HG02588 (cell line): ENCODE measurements at regions not wholly inside any gene's neighbourhood (a gene's known extent, or its start where the extent isn't known, plus 50 kb on each side); places are given as distances from the start of the nearest gene placed in this dataset.
"Not testable (repeated sequence)": the region's sequence is repeated elsewhere in the genome, so short reads cannot be mapped to it uniquely, and the experiment has no call there.

Source experiments
- ATAC-seq: cut with Tn5 transposase; IDR thresholded peaks from one replicate; pipeline ENCODE4 v1.9.1; 2021; ENCODE audit warnings: mild to moderate bottlenecking, moderate library complexity; ENCODE audit not compliant: unreplicated experiment

DNA sequence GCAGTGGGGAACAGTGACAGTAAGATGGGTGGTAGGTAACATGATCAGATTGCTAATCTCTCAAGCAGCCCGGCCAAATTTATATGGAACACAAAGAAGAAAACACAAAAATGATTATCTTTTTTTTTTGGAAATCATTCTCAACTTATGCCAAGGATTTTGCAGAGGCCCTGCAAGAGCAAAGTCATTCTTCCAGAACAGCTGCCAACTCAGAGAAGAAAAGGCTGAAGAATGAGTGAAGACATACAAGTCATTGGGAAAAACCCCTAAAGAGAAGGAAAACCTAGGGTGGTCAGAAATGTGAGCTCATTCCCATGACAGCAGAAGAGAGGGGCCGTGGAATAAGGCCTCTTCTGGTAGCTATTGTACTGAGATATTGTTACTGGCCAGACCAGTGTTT lies 246.7 kb downstream of the SHOX2 start:
- no peak for ATAC-seq

DNA sequence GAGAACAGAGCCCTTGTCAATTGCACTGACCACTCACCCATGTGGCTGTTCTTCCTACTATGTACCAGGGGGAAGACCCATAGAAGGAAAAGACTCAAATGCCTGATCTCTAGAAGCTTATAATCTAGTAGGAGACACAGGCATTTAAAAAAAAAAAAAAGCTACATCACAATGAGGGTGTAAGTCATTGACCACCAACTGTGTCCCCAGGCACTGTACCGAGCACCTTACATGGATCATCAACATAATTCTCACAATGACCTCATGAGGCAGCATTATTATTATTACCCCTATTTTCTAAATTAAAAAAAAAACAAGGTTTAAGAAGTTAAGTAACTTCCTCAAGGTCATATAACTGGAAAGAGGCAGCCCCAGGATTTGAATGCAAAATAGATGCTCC lies 247.4 kb downstream of the SHOX2 start:
- ATAC-seq = no peak

DNA sequence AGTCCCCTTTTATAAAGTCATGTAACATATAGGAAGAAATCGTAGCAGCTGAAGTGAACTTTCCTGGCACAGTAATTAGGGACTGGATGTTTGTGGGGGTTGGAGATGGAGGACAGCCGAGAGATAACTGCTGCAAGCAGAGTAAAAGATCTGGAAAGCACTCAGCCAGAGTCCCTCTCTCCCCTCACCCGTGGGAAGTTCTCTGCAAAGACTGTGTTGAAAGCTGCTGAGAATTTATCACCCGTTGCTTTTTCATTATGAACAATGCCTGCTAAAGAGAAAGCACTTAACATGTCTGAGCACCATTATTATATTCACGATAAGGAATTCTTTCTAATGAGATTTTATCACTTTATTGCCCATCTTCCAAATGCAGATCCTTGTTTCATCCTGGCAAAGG lies 248.8 kb downstream of the SHOX2 start:
- no peak for ATAC-seq

DNA sequence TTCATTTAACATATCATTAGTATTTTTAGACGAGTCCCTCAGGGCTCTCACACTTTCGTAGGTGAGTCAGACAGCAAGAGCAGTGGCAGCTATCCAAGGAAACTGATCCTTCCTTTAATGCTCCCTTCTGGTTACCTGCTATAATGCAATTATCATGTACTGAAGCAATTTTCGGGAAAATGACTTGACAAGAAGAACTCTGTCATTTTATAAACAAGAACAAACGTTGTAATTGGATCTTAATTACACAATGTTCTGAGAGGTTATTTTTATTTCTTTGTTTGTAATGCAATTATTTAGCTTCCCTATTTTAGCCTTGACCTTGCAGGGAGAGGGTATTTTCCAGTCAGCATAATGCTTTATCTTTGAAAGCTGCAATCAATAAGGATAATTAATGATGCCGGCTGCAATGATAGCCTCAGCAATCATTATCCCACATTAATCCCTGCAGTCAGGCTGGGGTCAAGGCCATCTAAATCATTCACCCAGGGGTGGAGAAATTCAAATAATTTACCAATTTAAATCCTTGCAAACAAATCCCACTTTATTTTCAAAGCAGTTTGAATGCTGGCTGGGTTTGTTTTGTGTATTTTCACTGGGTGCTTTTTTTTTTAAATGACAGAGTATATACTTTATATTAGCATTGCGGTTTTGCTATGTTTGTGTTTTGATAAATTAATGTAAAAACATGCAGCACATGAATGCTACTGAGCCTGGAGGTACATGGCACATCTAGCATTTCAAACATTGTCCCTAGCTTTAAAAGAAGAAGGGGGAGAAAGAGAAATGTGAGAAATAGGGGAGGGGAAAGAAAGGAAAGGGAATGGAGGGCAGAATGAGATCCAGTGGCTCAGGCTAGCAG lies 249.9 kb downstream of the SHOX2 start:
- no peak for ATAC-seq

DNA sequence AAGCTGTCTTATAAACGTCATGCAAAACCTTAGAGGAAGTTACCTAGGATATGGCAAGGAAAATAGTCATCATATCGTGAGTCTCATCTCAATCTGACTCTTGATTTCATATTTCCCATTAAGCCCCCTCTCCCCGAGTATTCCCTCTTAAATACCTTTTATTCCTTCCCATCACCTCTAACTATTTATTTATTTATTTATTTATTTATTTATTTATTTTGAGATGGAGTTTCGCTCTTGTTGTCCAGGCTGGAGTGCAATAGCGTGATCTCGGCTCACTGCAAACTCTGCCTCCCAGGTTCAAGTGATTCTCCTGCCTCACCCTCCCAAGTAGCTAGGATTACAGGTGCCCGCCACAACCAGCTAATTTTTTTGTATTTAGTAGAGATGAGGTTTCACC lies 260.4 kb downstream of the SHOX2 start:
- ATAC-seq = not testable (repeated sequence)

DNA sequence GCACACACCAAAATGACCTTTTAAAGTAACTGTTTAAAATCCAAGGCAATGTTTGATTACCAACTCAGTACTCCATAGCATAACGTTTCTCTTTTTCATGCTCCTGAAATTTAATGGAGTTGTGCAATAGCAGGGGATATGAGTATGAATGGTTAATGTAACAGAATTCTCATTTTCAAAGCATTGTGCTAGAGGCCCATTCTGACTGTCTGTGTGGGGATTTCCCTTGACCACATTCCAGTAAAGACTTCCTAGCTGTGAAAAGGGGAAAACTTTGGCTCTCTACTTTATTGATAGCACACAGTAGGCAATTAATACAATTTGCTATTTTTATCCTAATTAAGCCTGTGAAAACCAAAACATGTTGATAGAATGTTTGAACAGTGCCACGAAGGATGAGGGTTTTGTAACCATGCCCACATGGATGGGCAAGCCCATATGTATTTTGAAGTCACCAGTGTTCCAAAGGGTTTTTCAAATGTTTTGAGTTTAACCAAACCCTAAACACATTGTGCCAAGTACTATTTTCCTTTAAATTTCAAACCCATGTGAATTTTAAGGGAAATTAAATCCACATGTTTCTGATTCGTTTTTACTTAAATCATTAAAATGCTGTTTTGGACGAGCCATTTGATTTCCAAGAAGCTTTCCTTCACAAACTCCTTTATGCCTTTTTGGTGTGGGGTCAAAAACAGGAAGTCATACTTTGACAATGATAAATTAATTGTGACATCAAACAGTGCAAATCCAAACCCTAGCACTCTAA lies 261.2 kb downstream of the SHOX2 start:
- ATAC-seq = no peak

DNA sequence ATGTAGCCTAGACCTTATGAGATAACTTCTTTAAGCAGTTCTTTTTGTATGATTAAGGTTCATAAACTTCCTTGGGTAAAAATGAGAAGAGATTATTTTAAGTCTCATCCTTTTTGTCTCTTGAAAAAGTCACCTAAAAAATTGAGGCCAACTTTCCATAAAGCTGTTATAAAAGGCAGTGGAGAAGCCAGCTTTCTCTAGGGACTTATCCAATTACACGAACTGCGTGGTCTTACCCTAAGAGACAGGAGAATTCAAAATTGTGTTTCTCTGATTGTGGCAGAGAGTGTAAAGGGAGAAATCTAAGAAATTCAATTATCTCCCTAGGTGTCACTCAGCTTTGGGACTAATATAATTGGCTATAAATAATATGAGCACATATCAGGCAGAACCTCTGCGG lies 262.0 kb downstream of the SHOX2 start:
- ATAC-seq = no peak

DNA sequence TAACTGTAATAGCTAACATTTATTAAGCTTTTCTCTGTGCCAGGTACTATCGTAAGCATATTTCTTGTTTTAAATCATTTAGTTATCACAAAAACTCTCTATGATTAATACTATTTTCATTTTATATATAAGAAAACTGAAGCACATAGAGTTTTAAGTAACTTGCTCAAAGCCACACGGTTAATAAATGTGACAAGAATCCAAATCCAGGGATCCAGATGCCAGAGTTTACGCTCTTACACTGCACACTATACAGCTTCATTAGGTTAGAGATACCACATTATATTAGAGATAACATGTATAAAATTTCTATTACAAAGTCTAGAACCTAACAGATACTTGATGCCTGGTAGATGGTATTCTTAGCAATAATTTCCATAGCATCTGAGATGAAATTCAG lies 265.2 kb downstream of the SHOX2 start:
- ATAC-seq = no peak

DNA sequence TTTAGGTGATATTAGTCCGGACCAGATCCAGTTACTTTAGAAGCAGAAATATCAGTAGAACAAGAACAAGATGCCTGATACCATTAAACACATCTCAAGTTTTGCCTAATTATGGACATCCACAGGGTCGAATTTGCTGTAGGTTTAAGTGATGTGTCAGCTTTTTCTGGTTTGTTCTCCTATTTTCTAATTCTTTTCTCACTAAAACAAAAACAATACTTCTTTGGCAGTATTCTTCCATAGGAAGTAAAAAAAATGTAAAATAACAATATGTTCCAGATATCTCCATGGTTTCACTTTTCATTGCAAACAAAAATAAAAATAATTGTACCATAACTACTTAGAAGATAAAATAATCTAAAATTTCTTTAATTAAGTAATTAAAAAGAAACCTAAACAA lies 265.7 kb downstream of the SHOX2 start:
- no peak for ATAC-seq

DNA sequence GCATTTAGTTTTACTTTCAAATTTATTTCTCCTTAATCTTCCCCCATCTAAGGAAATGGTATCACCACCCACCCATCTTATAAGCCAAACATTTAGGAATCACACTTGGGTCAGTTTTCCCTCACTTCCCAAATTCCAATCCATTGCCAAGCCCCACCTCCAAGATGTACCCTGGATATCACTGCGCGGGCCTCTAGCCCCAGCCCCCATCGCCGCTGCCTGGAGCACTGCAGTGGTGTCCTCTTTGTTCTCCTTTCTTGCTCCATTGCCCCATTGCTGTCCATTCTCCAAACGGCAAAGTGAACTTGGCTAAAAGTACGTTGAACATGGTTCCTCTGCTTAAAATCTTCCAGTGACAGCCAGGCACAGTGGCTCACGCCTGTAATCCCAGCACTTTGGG lies 267.8 kb downstream of the SHOX2 start:
- no peak for ATAC-seq

DNA sequence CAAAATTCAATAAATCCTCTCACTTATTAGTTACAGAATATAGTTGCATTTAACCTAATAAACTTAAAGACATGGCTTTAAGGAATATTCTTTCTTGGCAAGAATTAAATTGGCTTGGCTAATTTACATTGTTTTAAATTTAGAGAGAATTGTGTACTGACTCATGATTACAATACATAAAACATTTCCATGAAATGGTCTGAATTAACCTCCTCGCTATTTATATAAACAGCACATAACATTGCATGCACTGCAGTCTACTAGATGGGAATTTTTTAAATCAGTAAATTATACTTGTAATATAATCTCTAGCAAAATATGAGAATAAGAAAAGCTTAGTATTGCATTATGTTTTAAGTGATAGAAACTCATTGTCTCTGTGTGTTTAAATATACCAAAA lies 268.9 kb downstream of the SHOX2 start:
- ATAC-seq = no peak

DNA sequence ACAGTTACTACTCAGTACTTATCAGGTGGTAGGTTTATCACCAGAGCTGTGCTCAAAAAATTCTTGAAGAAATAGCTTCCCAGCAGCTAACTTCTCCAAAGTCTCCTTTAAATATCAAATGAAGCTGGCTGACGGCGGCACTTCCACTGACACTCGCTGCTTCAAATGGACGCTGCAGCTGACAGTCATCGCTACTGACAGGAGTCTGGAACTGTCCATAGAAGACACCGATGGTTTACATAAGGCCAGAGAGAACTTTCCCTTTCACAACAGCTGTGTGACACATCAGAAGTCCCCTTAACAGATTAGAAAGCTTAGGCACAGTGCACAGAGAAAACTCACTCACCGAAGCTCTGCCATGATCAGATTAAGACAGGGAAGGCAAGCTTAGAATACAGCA lies 270.2 kb downstream of the SHOX2 start:
- ATAC-seq = no peak

DNA sequence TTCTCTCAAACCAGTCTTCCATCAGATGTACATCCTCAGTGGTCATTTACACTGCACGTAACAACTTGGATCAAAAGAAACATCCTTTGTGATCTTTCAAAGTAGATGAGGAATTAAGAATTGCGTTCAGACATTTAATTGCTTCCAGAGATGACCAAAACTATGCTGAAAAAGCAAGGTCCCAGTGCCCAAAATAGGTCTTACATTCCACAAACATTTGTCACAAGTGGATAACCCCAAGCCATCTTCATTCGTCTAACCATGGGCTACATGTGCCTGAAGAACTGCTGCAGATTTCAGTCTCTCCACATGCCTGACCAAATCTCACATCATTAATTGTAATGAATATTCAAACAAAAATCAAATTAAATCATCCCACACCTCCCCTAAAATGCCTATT lies 273.6 kb downstream of the SHOX2 start:
- ATAC-seq = no peak

DNA sequence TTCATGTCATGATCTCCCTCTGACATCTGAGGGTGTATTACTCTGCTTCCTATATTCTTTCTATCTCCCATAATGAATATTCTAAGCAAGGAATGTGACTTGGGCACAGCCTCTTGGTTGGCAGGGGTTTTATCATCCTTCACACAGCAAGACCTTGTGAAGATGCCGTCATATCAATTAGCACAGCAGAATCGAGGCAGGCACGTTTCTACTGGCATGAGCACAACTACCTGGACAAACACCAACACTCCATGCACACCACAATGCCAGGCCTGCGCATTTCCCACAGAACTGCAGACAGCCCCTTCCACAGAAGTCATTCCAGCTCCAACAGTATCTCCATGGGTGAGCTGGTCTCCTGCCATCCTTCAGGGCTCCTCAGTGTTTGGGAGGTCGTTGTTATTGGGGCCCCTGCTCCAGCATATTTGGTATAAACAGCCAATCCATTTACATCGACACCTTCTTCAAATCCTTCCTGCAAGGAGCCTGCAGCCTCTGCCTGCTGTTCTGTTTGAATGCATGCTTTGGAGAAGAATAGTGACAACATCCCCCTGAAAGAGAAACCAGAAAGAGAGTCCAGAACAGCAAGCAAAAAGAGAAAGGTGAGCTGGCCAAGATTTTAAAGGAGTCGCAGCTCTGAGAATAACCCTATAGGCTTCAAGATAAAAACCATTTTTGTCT lies 275.5 kb downstream of the SHOX2 start:
- ATAC-seq = no peak

DNA sequence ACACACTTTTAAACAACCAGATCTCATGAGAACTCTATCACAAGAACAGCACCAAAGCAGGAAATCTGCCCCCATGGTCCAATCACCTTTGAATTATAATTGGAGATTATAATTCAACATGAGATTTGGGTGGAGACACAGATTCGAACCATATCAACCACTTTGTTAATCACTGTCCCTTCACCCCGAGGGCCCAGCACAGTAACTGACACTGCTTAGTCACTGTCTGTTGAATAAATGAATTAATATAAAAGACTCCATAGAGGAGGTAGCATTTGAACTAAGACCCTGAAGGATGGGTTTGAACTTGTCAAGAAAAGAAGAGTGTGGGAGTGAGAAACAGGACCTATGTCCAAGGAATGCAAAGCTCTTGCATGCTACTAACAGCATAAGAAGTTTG lies 276.4 kb downstream of the SHOX2 start:
- ATAC-seq = no peak

DNA sequence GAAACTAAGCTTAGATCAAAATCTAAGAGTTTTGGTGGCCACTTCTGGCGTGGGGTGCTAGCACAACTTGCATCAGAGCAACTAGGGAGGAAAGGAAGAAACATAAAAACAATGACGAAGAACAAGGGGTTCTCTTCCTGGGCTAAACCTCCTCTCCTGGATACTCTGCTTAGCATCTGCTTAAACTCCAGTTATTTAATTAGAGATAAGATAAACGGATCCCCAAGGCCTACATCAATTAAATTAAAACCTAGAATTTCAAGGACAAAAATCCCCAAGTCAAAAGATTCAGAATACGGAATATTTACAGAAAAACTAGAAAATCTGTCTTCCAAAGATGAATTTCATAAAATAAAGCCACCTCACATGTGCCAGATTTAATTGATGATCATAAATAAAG lies 281.9 kb downstream of the SHOX2 start:
- no peak for ATAC-seq

DNA sequence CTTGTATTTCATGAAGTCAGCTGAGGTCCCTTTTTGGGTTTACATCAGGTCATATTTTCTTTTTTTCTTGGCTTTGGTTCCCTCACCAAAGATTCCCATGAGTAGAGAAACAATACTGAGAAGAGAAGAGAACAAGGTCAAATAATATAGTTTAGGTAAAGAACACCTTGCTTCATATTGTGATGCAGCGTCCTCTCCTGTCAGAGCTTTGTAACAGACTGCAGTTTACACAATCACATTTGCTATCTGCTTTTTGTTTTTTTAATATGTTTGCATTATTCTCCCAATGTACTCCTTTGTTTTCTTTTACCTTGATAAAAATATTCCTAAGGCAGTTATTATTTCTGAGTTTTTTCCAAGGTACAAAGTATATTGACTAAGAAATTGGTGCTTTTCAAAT lies 283.2 kb downstream of the SHOX2 start:
- ATAC-seq = no peak

DNA sequence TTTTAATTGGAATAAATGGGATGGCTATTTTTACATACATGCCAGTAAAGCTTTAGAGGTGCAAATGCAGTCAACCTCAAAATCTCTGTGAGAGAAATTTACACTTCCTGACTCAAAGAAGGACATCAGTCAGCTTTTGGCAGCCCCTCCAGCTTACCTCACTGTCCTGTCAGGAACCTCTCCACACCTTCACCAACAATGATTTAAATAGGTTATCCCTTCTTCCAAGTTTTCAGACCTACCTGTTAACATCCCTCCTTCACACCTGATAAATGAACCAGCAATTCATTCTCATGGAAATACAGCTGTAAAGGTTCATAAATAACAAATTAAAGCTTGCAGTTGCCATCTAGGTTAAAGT lies 286.1 kb downstream of the SHOX2 start:
- ATAC-seq = no peak

DNA sequence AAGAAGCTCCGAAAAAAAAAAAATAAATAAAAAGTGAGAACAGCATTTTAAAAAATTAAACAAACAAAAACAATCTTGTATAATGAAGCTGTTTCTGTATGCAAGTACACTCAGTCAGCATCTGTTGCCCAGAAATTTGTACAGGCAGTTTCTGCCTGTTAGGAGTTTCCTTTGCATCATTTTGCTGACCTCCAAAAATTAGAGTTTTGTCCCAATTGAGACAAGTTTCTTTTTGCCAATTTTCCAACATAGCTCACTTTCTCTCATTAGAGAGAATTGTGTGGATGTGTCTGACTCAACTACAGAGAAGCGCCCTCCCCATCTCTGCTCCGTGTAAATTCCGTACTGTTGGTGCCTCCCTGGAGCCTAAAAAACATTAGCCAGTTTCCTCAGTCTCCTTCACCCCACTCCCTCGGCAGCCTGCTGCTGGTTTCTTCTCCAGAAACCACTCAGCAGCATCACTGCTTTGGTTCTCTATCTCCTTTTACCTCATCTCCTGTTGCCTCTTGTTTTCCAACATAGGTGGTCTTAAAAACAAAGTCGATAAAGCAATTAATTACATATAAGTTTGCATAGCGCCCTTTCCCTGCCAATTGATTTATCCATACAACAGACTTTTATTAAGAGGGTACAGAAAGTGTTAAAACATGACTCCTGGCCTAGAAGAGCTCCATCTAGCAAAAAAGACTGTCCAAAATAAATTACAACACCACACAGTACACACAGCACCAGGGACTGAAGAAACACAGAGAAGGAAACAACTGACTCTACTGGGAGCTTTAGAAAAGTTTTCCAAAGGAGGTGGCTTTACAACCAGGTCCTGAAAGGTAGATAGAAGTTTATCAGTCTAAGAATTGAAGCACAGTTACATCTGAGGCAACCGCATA lies 286.7 kb downstream of the SHOX2 start:
- ATAC-seq = no peak

DNA sequence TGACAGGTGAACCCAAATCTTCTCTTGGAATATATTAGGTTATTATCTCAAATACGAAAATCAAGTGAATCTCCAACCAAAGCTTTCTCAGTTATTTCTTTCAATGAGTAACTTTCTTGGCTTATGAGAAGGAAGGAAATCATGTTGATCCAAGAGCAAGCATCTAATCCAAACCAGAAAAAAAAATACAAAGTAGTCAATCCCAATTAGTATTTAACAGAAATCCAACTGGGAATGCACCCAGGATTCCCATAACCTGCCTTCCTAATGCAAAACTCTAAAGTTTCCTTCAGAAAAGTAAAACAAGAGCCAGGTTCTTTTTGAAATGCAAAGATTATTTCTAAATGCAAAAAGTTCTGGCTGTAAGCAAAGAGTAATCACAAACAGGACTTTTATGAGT lies 289.3 kb downstream of the SHOX2 start:
- ATAC-seq = no peak

DNA sequence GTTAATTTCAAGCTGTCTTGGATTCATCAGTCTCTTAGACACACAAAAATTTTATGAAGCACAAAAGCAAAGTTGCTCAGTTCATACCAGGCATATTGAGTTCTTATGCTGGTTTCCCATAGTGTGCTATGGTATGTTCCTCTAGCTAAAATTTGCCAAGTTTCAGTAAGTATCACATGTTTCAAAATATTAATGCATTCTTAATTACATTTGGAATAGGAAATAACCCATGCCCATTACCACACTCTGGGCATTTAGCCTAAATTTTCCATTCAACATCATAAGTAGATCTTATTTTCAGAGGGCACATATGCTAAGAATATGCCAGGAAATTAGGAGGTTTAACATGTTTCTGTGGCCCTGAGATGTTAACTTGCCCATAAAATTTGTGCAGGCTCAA lies 289.9 kb downstream of the SHOX2 start:
- ATAC-seq = no peak
